Urothelium cell line (cell line): ENCODE measurements at regions not wholly inside any gene's neighbourhood (a gene's known extent, or its start where the extent isn't known, plus 50 kb on each side); places are given as distances from the start of the nearest gene placed in this dataset.
"Not testable (repeated sequence)": the region's sequence is repeated elsewhere in the genome, so short reads cannot be mapped to it uniquely, and the experiment has no call there.

Experiments
- DNase-seq: peaks from one replicate; pipeline ENCODE4 v3.0.0; 2011; ENCODE audit warnings: low spot score, mixed read lengths
- FAIRE-seq: peaks from 2 replicates; lab custom pipeline; 2011; peaks lifted over from hg19 to GRCh38; lab: Jason Lieb, UNC

GRCh38 chr13:81163823-81164222 is 822.9 kb upstream of the SPRY2 start:
- not testable (repeated sequence) for DNase-seq, FAIRE-seq

DNA sequence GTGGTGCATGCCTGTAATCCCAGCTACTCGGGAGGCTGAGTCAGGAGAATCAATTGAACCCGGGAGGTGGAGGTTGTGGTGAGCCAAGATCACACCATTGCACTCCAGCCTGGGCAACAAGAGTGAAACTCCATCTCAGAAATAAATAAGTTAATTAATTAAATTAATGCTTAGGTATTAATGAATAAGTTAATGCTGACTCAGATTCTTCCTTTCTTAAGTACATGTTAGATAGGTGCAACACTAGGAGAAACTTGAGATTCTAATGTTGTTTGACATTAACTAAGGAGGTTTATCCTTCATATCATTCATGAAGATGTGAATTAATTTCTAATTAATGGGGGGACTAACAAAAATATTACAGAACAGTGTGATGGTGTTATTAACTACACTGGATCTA is 812.6 kb upstream of the SPRY2 start:
- FAIRE-seq (no peak), DNase-seq (no peak)

DNA sequence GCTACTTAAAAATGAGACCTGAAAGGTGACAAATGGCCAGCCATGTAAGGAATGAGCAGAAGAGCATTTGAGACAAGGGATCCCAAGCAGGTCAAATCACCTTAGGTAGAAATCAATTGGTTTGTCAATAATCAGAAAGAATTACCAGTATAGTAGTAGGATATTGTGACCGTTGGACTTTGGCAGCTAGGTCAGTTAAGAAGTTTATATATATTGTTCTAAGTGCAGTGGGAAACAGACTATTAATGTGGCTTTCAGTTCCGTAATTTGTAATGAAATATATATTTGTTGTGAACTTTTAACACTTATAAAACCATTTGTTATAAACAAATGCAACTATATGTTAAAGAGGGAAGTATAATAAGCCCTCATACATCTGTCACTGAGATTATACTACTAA is 807.9 kb upstream of the SPRY2 start:
- no peak for FAIRE-seq

DNA sequence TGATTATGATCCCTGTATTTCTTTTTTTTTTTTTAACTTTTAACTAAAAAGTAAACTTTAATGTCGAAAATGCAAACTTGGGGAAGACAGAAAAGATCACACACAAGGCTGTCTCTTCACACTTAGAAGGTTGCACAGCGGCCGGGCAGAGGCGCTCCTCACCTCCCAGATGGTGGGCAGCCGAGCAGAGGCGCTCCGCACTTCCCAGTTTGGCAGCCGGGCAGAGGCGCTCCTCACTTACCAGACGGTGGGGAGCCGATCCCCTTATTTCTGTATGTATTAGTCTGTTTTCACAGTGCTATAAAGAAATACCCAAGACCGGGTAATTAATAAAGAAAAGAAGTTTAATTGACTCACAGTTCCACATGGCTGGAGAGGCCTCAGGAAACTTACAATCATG is 805.6 kb upstream of the SPRY2 start:
- DNase-seq: not testable (repeated sequence)

More for the DNA sequence above, 807.9 kb upstream of the SPRY2 start:
- no peak for DNase-seq

GRCh38 chr13:81142306-81142999 is 801.5 kb upstream of the SPRY2 start:
- DNase-seq: no peak
- no peak for FAIRE-seq

More for the DNA sequence above, 805.6 kb upstream of the SPRY2 start:
- FAIRE-seq: not testable (repeated sequence)

DNA sequence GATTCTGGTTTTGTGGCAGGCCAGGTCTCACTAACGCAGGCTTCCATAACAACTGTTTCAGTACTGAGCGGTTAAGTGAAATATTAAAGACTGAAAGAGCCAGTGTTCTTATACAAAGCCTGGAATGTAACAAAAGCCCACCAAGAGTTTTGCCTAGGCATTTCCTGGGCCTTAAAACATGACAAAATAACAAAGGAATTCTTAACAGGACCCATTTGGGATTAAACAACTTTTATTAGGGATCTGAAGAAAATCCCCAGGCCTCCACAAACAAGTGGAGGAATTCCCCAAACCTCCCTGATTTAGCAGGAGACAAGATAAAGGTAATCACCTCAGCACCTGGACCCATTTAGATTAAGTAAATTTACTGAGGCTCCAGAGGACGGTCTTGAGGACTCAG is 799.7 kb upstream of the SPRY2 start:
- FAIRE-seq (no peak), DNase-seq (no peak)

DNA sequence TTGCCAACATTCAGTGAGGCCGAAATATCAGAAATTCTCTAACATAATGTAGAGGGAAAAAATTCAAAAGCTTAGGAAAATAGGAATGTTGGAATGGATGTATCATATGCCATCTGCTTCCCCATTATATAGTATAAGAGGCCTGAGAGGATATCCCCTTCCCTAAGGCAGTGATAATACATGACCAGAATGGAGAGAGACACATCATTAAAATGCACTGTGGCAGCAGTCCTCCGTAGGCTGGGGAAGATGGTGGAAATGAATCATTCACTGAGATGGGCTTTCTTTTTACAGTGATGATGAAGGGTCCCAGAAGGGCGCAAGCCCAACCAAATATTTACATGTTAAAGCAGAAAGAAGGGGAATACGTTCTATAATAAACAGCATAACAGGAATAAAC is 799.1 kb upstream of the SPRY2 start:
- no peak for FAIRE-seq
- no peak for DNase-seq

DNA sequence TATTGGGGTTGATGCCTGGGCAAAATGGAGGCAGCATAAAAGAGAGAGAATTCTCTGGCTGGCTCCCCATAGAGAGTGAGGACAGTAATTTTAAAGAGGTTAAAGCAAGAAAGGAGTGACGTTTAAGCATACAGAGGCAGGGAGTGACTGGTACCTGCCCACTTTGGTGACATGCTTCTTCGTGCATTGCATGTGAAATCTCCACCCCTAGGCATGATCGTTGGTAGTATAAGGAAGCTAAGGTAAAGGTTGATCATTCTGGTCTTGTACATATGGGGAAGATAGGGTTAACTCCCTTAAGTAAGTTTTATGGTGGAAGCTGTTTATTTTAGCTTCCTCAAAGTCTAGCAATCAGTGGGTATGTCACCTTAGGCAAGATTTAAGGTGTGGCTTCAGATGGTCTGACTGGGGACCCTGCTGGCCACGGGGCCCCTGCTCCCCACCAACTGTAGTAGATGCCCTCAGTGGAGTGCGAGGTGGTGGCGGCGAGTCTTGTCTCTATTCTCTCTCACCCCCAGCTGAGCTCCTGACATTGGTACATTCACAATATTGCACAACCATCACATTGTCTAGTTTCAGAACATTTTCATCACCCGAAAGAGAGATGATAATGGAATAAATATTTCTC is 797.5 kb upstream of the SPRY2 start:
- no peak for DNase-seq
- FAIRE-seq: no peak

DNA sequence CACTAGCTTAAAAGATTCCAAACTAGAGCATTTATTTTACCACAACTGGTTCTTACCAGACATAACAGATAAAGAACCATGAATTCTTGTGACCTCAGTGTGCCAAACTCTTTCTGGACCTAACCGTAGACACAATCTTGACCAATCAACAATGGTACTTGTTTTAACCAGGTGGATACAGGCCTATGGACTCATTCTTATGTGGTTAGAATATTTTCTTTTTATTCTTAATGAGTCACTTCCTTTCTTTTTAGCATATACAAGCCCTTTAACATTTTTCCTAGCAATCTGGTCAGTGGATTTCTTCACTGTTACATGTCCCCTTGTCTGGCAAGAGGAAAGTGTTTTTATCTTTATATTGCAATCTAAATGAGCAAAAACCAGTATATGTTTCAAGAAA is 792.1 kb upstream of the SPRY2 start:
- DNase-seq: no peak
- no peak for FAIRE-seq

GRCh38 chr13:81117416-81117815 is 776.5 kb upstream of the SPRY2 start:
- DNase-seq (no peak), FAIRE-seq (no peak)

GRCh38 chr13:81116461-81117282 is 775.7 kb upstream of the SPRY2 start:
- FAIRE-seq: no peak
- DNase-seq: no peak

DNA sequence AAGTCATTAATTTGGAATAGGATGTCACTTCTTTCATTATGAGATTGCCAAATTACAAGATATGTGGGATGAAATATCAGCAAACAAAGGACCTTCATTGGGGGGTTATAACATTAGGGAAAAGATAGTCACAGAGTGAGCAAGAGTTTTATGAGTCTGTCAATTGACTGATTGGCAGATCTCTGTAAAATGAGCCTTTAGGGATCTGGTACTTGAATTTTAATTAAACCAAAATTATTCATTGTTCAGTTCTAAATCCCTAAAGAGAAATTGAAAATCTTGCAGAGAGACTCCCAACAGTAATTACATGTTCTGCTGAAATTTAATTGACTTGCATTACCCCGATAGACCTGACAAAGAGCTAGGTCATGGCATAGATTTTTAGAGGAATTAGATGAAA is 768.1 kb upstream of the SPRY2 start:
- FAIRE-seq (no peak), DNase-seq (no peak)

DNA sequence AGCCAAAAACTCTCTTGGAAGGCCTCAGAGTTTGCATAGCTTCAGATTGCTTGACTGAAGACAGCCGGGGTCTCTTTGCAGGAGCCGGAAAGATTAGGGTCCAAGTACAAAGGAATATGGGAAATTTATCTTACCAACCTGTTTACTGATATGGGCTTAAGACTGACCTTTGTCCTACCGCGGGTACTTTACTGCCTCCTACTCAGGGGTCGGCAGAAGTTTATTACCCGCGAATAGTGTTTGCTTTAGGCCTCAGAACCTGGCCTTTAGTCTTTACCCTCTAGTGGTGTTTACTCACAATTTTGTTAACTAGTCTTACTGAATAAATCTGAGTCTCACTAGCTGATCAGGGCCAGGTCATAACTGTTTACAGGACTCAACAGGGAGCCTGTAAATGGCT is 765.4 kb upstream of the SPRY2 start:
- FAIRE-seq: no peak

GRCh38 chr13:81104035-81104715 is 763.2 kb upstream of the SPRY2 start:
- FAIRE-seq (no peak), DNase-seq (no peak)

More for the DNA sequence above, 765.4 kb upstream of the SPRY2 start:
- DNase-seq: no peak

DNA sequence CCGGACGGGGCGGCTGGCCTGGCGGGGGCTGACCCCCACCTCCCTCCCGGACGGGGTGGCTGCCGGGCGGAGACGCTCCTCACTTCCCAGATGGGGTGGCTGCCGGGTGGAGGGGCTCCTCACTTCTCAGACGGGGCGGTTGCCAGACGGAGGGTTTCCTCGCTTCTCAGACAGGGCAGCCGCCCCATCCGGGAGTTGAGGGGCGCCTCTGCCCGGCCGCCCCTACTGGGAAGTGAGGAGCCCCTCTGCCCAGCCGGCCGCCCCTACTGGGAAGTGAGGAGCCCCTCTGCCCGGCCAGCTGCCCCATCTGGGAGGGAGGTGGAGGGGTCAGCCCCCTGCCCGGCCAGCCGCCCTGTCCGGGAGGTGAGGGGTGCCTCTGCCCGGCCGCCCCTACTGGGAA is 761.1 kb upstream of the SPRY2 start:
- FAIRE-seq, DNase-seq: not testable (repeated sequence)

DNA sequence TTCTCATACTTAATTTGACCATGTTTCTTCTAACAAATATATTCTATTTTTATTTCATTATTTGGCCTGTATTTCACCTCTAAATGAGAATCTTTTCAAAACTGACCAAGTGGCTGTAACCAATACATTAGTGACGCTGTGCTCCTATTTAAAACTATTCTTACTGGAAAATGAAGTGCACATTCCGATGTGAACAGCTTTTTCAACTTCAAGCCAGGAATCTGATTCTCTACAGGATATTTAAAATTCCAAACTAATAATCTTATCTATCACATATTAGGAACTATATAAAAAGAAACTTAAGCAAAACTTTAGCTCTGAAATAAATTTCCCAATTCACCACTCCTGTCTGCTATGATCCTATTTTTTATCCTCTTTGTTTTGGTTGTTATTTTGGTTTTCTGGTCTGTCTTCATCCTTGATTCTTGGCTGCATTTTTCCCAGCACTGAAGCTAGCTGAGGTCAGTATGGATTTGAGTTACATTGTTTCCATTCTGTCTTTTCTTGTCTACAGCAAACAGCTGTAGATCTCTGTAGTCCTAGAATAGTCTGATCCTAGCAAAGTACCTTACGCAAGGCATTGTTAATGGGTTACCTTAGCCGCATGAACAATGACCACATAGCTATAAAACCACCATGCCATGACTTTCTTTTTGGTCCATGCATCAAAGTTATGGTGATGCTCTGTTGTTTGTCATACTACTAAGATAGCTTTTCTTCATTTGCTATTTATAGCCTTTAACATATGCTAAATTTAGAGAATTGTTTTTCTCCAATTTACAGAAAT is 748.6 kb upstream of the SPRY2 start:
- DNase-seq (no peak), FAIRE-seq (no peak)

DNA sequence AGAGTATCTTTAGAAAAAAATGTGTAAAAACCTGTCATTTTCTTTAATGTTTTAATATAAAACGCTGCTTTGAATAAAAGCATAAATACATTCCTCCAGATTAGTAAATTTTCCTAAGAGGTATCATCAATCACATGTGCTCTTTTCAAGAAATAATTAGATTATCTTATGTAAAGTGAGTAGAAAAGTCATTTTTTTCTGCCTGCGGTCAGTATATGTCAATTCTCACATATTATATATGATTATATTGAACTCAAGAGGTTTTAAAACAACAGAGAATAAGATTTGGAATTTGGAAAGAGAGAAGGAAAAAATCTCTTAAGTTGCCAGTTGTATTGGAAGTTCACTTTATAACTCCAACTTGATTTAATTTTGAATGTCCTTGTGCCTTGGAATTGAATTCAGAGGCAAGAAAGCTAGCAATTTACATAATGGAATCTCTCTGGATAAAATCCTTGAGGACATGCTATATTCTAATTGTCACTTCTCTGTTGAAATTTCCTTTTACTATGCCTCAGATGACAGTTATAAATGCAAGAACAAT is 740.1 kb upstream of the SPRY2 start:
- FAIRE-seq (no peak), DNase-seq (no peak)

DNA sequence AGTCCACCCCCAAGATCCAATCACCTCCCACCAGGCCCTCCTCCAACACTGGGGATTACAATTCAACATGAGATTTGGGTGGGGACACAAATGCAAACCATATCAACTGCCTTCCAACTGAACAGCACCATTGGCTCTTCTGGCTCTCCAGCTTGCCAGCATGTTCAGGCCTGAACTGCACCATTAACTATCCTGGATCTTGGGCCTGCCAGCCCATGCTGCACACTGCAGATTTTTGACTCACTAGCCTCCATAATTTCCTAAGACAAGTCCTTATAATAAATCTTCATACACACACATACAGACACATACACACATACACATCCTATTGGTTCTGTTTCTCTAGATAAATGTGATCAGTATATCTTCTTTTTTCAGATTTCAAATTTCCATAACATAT is 737.1 kb upstream of the SPRY2 start:
- no peak for DNase-seq
- FAIRE-seq: no peak

DNA sequence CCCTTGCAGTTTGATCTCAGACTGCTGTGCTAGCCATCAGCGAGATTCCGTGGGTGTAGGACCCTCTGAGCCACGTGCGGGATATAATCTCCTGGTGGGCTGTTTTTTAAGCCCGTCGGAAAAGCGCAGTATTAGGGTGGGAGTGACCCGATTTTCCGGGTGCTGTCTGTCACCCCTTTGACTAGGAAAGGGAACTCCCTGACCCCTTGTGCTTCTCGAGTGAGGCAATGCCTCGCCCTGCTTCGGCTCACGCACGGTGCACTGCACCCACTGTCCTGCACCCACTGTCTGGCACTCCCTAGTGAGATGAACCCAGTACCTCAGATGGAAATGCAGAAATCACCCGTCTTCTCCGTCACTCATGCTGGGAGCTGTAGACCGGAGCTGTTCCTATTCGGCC is 728.9 kb upstream of the SPRY2 start:
- FAIRE-seq, DNase-seq: not testable (repeated sequence)

- FAIRE-seq (no peak), DNase-seq (no peak)
Measured at GRCh38 chr13:81058916-81059290, 718.0 kb upstream of the SPRY2 start.
